ENCODE measurements at regions not wholly inside any gene's neighbourhood (a gene's known extent, or its start where the extent isn't known, plus 50 kb on each side); places are given as distances from the start of the nearest gene placed in this dataset.

DNA sequence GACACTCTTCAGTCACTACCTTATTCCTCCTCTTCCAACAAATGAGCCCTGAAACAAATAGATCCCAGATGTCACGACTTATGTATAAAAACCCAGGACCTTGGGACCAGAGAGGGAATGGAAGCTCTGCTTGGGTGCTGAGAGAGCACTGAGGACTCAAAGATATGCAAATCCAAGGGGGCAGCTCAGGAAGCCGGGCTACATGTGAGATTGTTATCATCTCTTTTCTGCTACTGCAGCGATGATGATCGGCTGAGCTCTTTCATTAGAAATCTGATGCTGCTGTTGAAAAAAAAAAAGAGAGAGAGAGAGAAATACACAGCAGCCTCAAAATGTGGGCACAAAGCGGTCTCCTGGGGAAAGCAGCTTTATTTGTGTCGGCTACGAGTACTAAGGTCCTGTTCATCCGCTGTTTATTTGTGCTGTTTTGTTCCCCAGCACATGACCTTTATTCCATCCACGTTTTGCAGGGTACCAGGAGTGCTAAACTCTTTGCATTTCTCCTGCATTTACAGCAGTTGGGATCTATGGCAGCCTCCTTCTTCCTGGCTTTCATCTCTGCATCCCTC is 120.2 kb downstream of the TRIM29 start:
- H3K4me1 ChIP-seq (ENCODE audit: control insufficient read depth, insufficient read depth, low read length) = no peaks in the 10 kb centered on the region
- in situ Hi-C loops (cut with MboI) = no loop called here
- no peak for ATAC-seq
- no peak overlapping the region for H2AFZ ChIP-seq (ENCODE audit: control insufficient read depth, low read depth, low read length)
- no peak for FAIRE-seq
- no peaks in the 10 kb centered on the region for H3K36me3 ChIP-seq (ENCODE audit: control insufficient read depth in 2 of 2, insufficient read depth in 2 of 2, low read length in 1 of 2)
- TF ChIP-seq, protein P1, sequence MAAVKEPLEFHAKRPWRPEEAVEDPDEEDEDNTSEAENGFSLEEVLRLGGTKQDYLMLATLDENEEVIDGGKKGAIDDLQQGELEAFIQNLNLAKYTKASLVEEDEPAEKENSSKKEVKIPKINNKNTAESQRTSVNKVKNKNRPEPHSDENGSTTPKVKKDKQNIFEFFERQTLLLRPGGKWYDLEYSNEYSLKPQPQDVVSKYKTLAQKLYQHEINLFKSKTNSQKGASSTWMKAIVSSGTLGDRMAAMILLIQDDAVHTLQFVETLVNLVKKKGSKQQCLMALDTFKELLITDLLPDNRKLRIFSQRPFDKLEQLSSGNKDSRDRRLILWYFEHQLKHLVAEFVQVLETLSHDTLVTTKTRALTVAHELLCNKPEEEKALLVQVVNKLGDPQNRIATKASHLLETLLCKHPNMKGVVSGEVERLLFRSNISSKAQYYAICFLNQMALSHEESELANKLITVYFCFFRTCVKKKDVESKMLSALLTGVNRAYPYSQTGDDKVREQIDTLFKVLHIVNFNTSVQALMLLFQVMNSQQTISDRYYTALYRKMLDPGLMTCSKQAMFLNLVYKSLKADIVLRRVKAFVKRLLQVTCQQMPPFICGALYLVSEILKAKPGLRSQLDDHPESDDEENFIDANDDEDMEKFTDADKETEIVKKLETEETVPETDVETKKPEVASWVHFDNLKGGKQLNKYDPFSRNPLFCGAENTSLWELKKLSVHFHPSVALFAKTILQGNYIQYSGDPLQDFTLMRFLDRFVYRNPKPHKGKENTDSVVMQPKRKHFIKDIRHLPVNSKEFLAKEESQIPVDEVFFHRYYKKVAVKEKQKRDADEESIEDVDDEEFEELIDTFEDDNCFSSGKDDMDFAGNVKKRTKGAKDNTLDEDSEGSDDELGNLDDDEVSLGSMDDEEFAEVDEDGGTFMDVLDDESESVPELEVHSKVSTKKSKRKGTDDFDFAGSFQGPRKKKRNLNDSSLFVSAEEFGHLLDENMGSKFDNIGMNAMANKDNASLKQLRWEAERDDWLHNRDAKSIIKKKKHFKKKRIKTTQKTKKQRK (IDR thresholded peaks at IDR 0.05; ENCODE audit: low read depth, low read length) = no peak
- TF ChIP-seq, protein P2, sequence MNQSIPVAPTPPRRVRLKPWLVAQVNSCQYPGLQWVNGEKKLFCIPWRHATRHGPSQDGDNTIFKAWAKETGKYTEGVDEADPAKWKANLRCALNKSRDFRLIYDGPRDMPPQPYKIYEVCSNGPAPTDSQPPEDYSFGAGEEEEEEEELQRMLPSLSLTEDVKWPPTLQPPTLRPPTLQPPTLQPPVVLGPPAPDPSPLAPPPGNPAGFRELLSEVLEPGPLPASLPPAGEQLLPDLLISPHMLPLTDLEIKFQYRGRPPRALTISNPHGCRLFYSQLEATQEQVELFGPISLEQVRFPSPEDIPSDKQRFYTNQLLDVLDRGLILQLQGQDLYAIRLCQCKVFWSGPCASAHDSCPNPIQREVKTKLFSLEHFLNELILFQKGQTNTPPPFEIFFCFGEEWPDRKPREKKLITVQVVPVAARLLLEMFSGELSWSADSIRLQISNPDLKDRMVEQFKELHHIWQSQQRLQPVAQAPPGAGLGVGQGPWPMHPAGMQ (IDR thresholded peaks at IDR 0.05; ENCODE audit: borderline replicate concordance) = no peak
- TF ChIP-seq, protein P3, sequence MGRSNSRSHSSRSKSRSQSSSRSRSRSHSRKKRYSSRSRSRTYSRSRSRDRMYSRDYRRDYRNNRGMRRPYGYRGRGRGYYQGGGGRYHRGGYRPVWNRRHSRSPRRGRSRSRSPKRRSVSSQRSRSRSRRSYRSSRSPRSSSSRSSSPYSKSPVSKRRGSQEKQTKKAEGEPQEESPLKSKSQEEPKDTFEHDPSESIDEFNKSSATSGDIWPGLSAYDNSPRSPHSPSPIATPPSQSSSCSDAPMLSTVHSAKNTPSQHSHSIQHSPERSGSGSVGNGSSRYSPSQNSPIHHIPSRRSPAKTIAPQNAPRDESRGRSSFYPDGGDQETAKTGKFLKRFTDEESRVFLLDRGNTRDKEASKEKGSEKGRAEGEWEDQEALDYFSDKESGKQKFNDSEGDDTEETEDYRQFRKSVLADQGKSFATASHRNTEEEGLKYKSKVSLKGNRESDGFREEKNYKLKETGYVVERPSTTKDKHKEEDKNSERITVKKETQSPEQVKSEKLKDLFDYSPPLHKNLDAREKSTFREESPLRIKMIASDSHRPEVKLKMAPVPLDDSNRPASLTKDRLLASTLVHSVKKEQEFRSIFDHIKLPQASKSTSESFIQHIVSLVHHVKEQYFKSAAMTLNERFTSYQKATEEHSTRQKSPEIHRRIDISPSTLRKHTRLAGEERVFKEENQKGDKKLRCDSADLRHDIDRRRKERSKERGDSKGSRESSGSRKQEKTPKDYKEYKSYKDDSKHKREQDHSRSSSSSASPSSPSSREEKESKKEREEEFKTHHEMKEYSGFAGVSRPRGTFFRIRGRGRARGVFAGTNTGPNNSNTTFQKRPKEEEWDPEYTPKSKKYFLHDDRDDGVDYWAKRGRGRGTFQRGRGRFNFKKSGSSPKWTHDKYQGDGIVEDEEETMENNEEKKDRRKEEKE (IDR thresholded peaks at IDR 0.05) = no peak
- TF ChIP-seq ZZZ3 (IDR thresholded peaks at IDR 0.05; ENCODE audit: control insufficient read depth, insufficient read length, low read depth) = no peak
- TF ChIP-seq RAD51 (IDR thresholded peaks at IDR 0.05) = no peak
- TF ChIP-seq NR2C1 (IDR thresholded peaks at IDR 0.05) = no peak
- no peak for TF ChIP-seq TCF3 (IDR thresholded peaks at IDR 0.05; ENCODE audit: borderline replicate concordance, insufficient read depth, low read depth, low read length)
- no peak for TF ChIP-seq NFYA (IDR thresholded peaks at IDR 0.05; ENCODE audit: borderline replicate concordance, low read depth, low read length)
- no peaks in the 10 kb centered on the region for H3K79me2 ChIP-seq (ENCODE audit: control insufficient read depth, insufficient read depth, low read length)
- ChIA-PET RAD21 (ENCODE audit: unreplicated experiment) (interaction anchor here (0.6 kb wide), 1 partner anchor 17 kb away, joined by 3 read pairs; no protein-coding TSS in a partner anchor), CTCF (interaction anchor here (1.6 kb wide), 1 partner anchor 543 kb away, joined by 3 read pairs; no protein-coding TSS in a partner anchor), POLR2A (no interaction called here), SMC1A (ENCODE audit: uncharacterized antibody, unreplicated experiment) (no interaction called here)
- no peak overlapping the region for H3K4me3 ChIP-seq
- H3K27ac ChIP-seq (ENCODE audit: control insufficient read depth, insufficient read depth) = no peak overlapping the region
- 5% methylated on average over 9 of the region's 9 CpGs for WGBS (ENCODE audit: insufficient coverage, insufficient replicate concordance, low lambda C conversion rate, missing lambda C conversion rate)
- no TSS peak for BruUV-seq (replicated peaks)
- intact Hi-C loops (cut with micrococcal nuclease; ENCODE audit: unreplicated experiment) = no loop called here
- H3K9ac ChIP-seq (ENCODE audit: control insufficient read depth, insufficient read depth, low read length) = no peak overlapping the region
- no peaks in the 10 kb centered on the region for H4K20me1 ChIP-seq (ENCODE audit: control insufficient read depth, insufficient read depth)
- H3K27me3 ChIP-seq (replicated peaks in 1 of 2; ENCODE audit: control insufficient read depth in 2 of 2, insufficient read depth in 2 of 2, low read length in 1 of 2) = peaks cover 2 to 7% of the 10 kb centered on the region in 2 experiments
- H3K9me3 ChIP-seq (replicated peaks; ENCODE audit: control insufficient read depth, insufficient read depth, low read length) = no peaks in the 10 kb centered on the region
- no peak overlapping the region for H3K4me2 ChIP-seq (ENCODE audit: control insufficient read depth, insufficient read depth)
- no peak for DNase-seq (ENCODE audit: low read depth, low spot score)
